Lung (tissue), 11 donors: ENCODE measurements at regions not wholly inside any gene's neighbourhood (a gene's known extent, or its start where the extent isn't known, plus 50 kb on each side); places are given as distances from the start of the nearest gene placed in this dataset.

Experiments
- ATAC-seq: fragments of 200-7000 bp; cut with Tn5 transposase; one replicate; pipeline ENCODE4 v1.9.1; 2020; ENCODE audit warnings: moderate number of reproducible peaks; ENCODE audit not compliant: insufficient read depth, low FRiP score
- DNase-seq, 3 donors: peaks; one replicate each; pipeline ENCODE4 v3.0.0-alpha.2; 2013 to 2017
- H3K27ac ChIP-seq, 2 donors: one replicate each; pipeline ENCODE4 v1.5.1; 2013; ENCODE audit warnings: mild to moderate bottlenecking in 2 of 2, moderate library complexity in 2 of 2, control low read depth in 1 of 2, inconsistent platforms in 1 of 2, low read depth in 1 of 2, low read length in 1 of 2
- H3K27me3 ChIP-seq, 3 donors: one replicate each; pipeline ENCODE4 v1.5.1; 2013; ENCODE audit warnings: low read length in 2 of 3; ENCODE audit not compliant: control insufficient read depth in 3 of 3, insufficient read depth in 3 of 3
- H3K36me3 ChIP-seq, 4 donors: one replicate each; pipeline ENCODE4 v1.5.1; 2013; ENCODE audit warnings: low read length in 4 of 4, mild to moderate bottlenecking in 1 of 4, moderate library complexity in 1 of 4; ENCODE audit not compliant: control insufficient read depth in 4 of 4, insufficient read depth in 4 of 4
- H3K4me1 ChIP-seq, 5 donors: one replicate each; pipeline ENCODE4 v1.5.1; 2013; ENCODE audit warnings: low read length in 5 of 5, mild to moderate bottlenecking in 2 of 5, moderate library complexity in 1 of 5; ENCODE audit not compliant: control insufficient read depth in 5 of 5, insufficient read depth in 5 of 5
- H3K4me3 ChIP-seq: one replicate; pipeline ENCODE4 v1.5.1; 2013; ENCODE audit warnings: mild to moderate bottlenecking, control low read depth, moderate library complexity
- H3K9ac ChIP-seq, 2 donors: one replicate each; pipeline ENCODE4 v1.5.1; 2013; ENCODE audit warnings: low read length in 2 of 2, control low read depth in 1 of 2; ENCODE audit not compliant: insufficient read depth in 1 of 2
- H3K9me3 ChIP-seq, 4 donors: one replicate each; pipeline ENCODE4 v1.5.1; 2013; ENCODE audit warnings: low read length in 3 of 4, mild to moderate bottlenecking in 1 of 4, moderate library complexity in 1 of 4; ENCODE audit not compliant: control insufficient read depth in 4 of 4, insufficient read depth in 3 of 4
- CTCF ChIP-seq: IDR thresholded peaks from 2 replicates; pipeline ENCODE4 v1.5.1; 2012; ENCODE audit warnings: mild to moderate bottlenecking; ENCODE audit errors: control extremely low read depth, extremely low read depth
- WGBS, 2 donors: extraction: QIAGEN DNeasy Blood & Tissue Kit; methylation state at CpG; one replicate each; pipeline ENCODE4 v1.1.7; 2013; 5-methylcytosine and 5-hydroxymethylcytosine counted together
- donor health status: control.
- donor health status: control.
- donor health status: Bipolar disorder and iron deficiency.
- donor health status: healthy.
- donor health status: DM: yes; HTN: yes; CAD: no.

- WGBS, 2 donors: 19% methylated on average over 3 of the region's 3 CpGs
- DNase-seq (no peak), ATAC-seq (no peak)
- Histone ChIP-seq H3K27me3 (no peaks in the 10 kb centered on the region), H3K9me3 (peaks cover 0 to 4% (median 2%) of the 10 kb centered on the region in 4 donors), H3K4me1 (no peaks in the 10 kb centered on the region), H3K36me3 (no peaks in the 10 kb centered on the region), H3K4me3 (no peak overlapping the region), H3K27ac (no peak overlapping the region), H3K9ac (no peak overlapping the region)
- no peak for TF ChIP-seq CTCF
Measured at GRCh38 chr10:111506266-111507034, 429.6 kb downstream of the ADRA2A start.

- no peak overlapping the region for H3K4me3 ChIP-seq
- H3K9me3 ChIP-seq: no peaks in the 10 kb centered on the region
- H3K27ac ChIP-seq: no peak overlapping the region
- TF ChIP-seq CTCF: no peak
- no peak overlapping the region for H3K9ac ChIP-seq
- ATAC-seq: no peak
- DNase-seq: peak in 1 of 3 donors; percentile 6
- no peaks in the 10 kb centered on the region for H3K36me3 ChIP-seq
- 87 to 88% methylated on average over 1 of the region's 1 CpG for WGBS, 2 donors
- H3K4me1 ChIP-seq: no peaks in the 10 kb centered on the region
- H3K27me3 ChIP-seq: no peaks in the 10 kb centered on the region
Measured at GRCh38 chr10:111511751-111512150, 434.9 kb downstream of the ADRA2A start.

- H3K36me3 ChIP-seq: no peaks in the 10 kb centered on the region
- H3K4me3 ChIP-seq: no peak overlapping the region
- no peak overlapping the region for H3K27ac ChIP-seq
- no peak overlapping the region for H3K9ac ChIP-seq
- no peaks in the 10 kb centered on the region for H3K27me3 ChIP-seq
- no peaks in the 10 kb centered on the region for H3K9me3 ChIP-seq
- H3K4me1 ChIP-seq: no peaks in the 10 kb centered on the region
- no peak for DNase-seq
- 74 to 90% methylated on average over 4 of the region's 4 CpGs for WGBS, 2 donors
- no peak for TF ChIP-seq CTCF
- no peak for ATAC-seq
Measured at GRCh38 chr10:111515264-111515663, 438.4 kb downstream of the ADRA2A start.

GRCh38 chr10:111515706-111516105 lies 438.9 kb downstream of the ADRA2A start:
- H3K9ac ChIP-seq: no peak overlapping the region
- ATAC-seq (no peak), DNase-seq (no peak)
- no peak overlapping the region for H3K4me3 ChIP-seq
- TF ChIP-seq CTCF: no peak
- H3K4me1 ChIP-seq: no peaks in the 10 kb centered on the region
- no peaks in the 10 kb centered on the region for H3K36me3 ChIP-seq
- no peaks in the 10 kb centered on the region for H3K9me3 ChIP-seq
- H3K27me3 ChIP-seq: no peaks in the 10 kb centered on the region
- no peak overlapping the region for H3K27ac ChIP-seq
